Left lung (tissue), 4 donors: ENCODE measurements at regions not wholly inside any gene's neighbourhood (a gene's known extent, or its start where the extent isn't known, plus 50 kb on each side); places are given as distances from the start of the nearest gene placed in this dataset.
A peak's percentile ranks its signal among the peaks of the same experiment; 100 is the strongest.

Experiments used
- ATAC-seq: fragments of 200-7000 bp; cut with Tn5 transposase; one replicate; pipeline ENCODE4 v1.9.1; 2020; ENCODE audit warnings: moderate library complexity
- DNase-seq, 4 donors: peaks; one replicate each; pipeline ENCODE4 v3.0.0-alpha.2; 2013 to 2020
- H3K27ac ChIP-seq, 2 donors: fragments of 200-600 bp; sonication (generic) in 1 of 2; one replicate each; pipeline versions ENCODE4 v1.5.0 to v1.8.0; 2020 to 2021
- H3K27me3 ChIP-seq, 2 donors: fragments of 200-600 bp; sonication (generic) in 1 of 2; one replicate each; pipeline versions ENCODE4 v1.5.0 to v1.8.0; 2020 to 2021
- H3K36me3 ChIP-seq, 2 donors: fragments of 200-600 bp; sonication (generic) in 1 of 2; one replicate each; pipeline versions ENCODE4 v1.5.0 to v1.8.0; 2020 to 2021
- H3K4me1 ChIP-seq, 2 donors: fragments of 200-600 bp; one replicate each; pipeline ENCODE4 v1.8.0; 2021
- H3K4me3 ChIP-seq, 2 donors: fragments of 200-600 bp; sonication (generic) in 1 of 2; one replicate each; pipeline versions ENCODE4 v1.5.0 to v1.8.0; 2020 to 2021; ENCODE audit warnings: mild to moderate bottlenecking in 1 of 2
- H3K9me3 ChIP-seq, 2 donors: fragments of 200-600 bp; sonication (generic) in 1 of 2; one replicate each; pipeline versions ENCODE4 v1.5.0 to v1.8.0; 2020 to 2021
- CTCF ChIP-seq, 2 donors: fragments of 200-600 bp; sonication (generic) in 1 of 2; IDR thresholded peaks; one replicate each; pipeline versions ENCODE4 v1.5.0 to v1.8.0; 2021; ENCODE audit warnings: antibody characterized with exemption in 2 of 2
- intact Hi-C, 2 donors: fragments of 100-400 bp; cut with DNase I; formaldehyde crosslinking; loops; one replicate each; pipeline versions ENCODE4 v1.11.2 to v1.14.2; 2022
- donor health status: DM: no; HTN: yes; CAD: no.
- donor health status: DM: no; HTN: no; CAD: no.

- intact Hi-C loops: no loop called here
- H3K9me3 ChIP-seq: no peaks in the 10 kb centered on the region
- no peak for ATAC-seq
These were observed 60.9 kb upstream of the TMEM178A start for GRCh38 chr2:39604866-39605265.

GRCh38 chr2:39606585-39606984, 59.1 kb upstream of the TMEM178A start:
- no peaks in the 10 kb centered on the region for H3K9me3 ChIP-seq
- no peak for DNase-seq
- no peak overlapping the region for H3K4me3 ChIP-seq
- no peaks in the 10 kb centered on the region for H3K27me3 ChIP-seq
- no peaks in the 10 kb centered on the region for H3K36me3 ChIP-seq
- no peak for ATAC-seq
- intact Hi-C loops: no loop called here
- no peaks in the 10 kb centered on the region for H3K4me1 ChIP-seq
- TF ChIP-seq CTCF (IDR thresholded peaks at IDR 0.05): no peak
- H3K27ac ChIP-seq: no peak overlapping the region

More at GRCh38 chr2:39604866-39605265, 60.9 kb upstream of the TMEM178A start:
- Histone ChIP-seq H3K27ac (no peak overlapping the region), H3K36me3 (no peaks in the 10 kb centered on the region), H3K4me3 (no peak overlapping the region), H3K4me1 (no peaks in the 10 kb centered on the region), H3K27me3 (no peaks in the 10 kb centered on the region)
- no peak for TF ChIP-seq CTCF (IDR thresholded peaks at IDR 0.05)
- no peak for DNase-seq

DNA sequence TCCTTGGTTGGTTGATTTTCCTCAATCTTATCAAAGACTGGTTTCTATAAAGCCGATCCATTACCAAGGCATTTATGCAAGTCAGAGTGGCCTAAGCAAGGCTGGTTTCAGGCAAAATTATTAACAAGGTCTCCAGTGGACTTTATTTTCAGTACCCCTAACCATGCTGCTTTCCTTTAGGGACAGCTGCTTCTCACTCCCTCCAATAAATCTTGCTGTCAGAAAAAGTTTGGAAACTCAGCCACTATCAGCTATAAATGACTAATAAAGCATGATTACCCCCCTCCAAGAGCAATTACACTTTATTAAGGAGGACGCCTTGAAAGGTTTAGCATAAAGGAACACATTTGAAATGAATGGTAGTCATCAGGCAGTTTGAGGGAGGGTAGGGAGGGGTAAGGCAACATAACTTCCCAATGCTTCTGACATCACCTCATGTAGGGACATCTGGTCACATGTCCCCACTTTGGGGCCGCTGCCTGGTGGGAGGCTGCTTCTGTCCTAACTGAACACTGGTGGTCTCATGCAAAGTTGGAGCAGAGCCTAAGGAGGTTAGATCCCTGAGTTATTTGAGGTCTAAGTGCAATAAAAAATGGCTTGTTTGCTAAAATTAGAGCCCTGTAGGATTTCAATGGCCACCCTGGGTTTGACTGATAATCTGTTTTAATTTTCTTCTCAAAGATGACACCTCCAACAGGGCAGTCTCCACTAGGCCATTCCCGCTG, 58.0 kb upstream of the TMEM178A start:
- H3K4me3 ChIP-seq: no peak overlapping the region
- no peaks in the 10 kb centered on the region for H3K4me1 ChIP-seq
- no peaks in the 10 kb centered on the region for H3K9me3 ChIP-seq
- H3K27ac ChIP-seq: no peak overlapping the region
- no peaks in the 10 kb centered on the region for H3K36me3 ChIP-seq
- no peak for ATAC-seq
- intact Hi-C loops: no loop called here
- DNase-seq: no peak
- no peak for TF ChIP-seq CTCF (IDR thresholded peaks at IDR 0.05)
- H3K27me3 ChIP-seq: no peaks in the 10 kb centered on the region

GRCh38 chr2:39608263-39608575, 57.5 kb upstream of the TMEM178A start:
- no peak overlapping the region for H3K4me3 ChIP-seq
- no peaks in the 10 kb centered on the region for H3K9me3 ChIP-seq
- no peak for DNase-seq
- H3K27ac ChIP-seq: no peak overlapping the region
- intact Hi-C loops: no loop called here
- TF ChIP-seq CTCF (IDR thresholded peaks at IDR 0.05): no peak
- H3K27me3 ChIP-seq: no peaks in the 10 kb centered on the region
- no peak for ATAC-seq
- H3K36me3 ChIP-seq: no peaks in the 10 kb centered on the region
- H3K4me1 ChIP-seq: no peaks in the 10 kb centered on the region

GRCh38 chr2:39608686-39609441, 56.9 kb upstream of the TMEM178A start:
- peak; percentile 37 for ATAC-seq
- H3K4me3 ChIP-seq: no peak overlapping the region
- H3K4me1 ChIP-seq: no peaks in the 10 kb centered on the region
- H3K36me3 ChIP-seq: no peaks in the 10 kb centered on the region
- no peak for TF ChIP-seq CTCF (IDR thresholded peaks at IDR 0.05)
- intact Hi-C loops: no loop called here
- peak in 1 of 4 donors; percentile 32 for DNase-seq
- H3K27ac ChIP-seq: no peak overlapping the region
- H3K27me3 ChIP-seq: no peaks in the 10 kb centered on the region
- no peaks in the 10 kb centered on the region for H3K9me3 ChIP-seq
